ENCODE measurements at regions not wholly inside any gene's neighbourhood (a gene's known extent, or its start where the extent isn't known, plus 50 kb on each side); places are given as distances from the start of the nearest gene placed in this dataset.
"Not testable (repeated sequence)": the region's sequence is repeated elsewhere in the genome, so short reads cannot be mapped to it uniquely, and the experiment has no call there.

DNA sequence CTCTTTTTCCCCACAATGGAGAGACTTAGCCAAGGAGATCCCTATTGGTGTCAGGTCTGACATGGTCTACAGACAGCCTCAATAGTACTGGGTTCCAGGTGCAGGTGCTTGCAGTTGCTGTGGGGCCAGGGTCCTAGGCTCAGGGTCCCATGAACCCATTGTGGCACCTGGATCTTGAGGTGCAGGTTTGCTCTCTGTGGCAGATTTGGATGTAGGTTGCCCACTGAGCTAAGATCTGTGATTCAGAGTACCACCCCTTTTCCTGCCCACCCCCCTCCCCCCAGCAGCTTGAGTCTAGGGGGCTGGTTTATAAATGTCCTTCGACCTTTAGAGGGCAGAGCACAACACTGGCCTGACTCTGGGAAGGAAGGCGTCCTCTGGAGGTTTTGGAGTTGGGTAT is 147.0 kb downstream of the APIP start:
- H3K4me3 ChIP-seq (ENCODE audit: low read depth, low read length): no peak overlapping the region
- 81% methylated on average over 2 of the region's 2 CpGs for WGBS (ENCODE audit: insufficient coverage)
- no peaks in the 10 kb centered on the region for H3K36me3 ChIP-seq (ENCODE audit: control insufficient read depth, insufficient read depth, low read length)
- H3K4me1 ChIP-seq (ENCODE audit: control insufficient read depth, insufficient read depth, low read length): no peaks in the 10 kb centered on the region
- no peak for DNase-seq (ENCODE audit: low read depth in 4 of 6, low spot score in 6 of 6)
- no peaks in the 10 kb centered on the region for H3K9me3 ChIP-seq (ENCODE audit: control insufficient read depth, insufficient read depth, low read length)
- H3K27me3 ChIP-seq (ENCODE audit: control insufficient read depth, insufficient read depth, low read length): no peaks in the 10 kb centered on the region
- H3K27ac ChIP-seq (ENCODE audit: low read depth, low read length): no peak overlapping the region

DNA sequence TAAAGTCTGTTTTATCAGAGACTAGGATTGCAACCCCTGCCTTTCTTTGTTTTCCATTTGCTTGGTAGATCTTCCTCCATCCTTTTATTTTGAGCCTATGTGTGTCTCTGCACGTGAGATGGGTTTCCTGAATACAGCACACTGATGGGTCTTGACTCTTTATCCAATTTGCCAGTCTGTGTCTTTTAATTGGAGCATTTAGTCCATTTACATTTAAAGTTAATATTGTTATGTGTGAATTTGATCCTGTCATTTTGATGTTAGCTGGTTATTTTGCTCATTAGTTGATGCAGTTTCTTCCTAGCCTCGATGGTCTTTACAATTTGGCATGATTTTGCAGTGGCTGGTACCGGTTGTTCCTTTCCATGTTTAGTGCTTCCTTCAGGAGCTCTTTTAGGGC is 141.7 kb downstream of the EHF start:
- DNase-seq (ENCODE audit: low read depth in 4 of 6, low spot score in 6 of 6); H3K36me3 ChIP-seq (ENCODE audit: control insufficient read depth, insufficient read depth, low read length); H3K9me3 ChIP-seq (ENCODE audit: control insufficient read depth, insufficient read depth, low read length); H3K4me1 ChIP-seq (ENCODE audit: control insufficient read depth, insufficient read depth, low read length); H3K27me3 ChIP-seq (ENCODE audit: control insufficient read depth, insufficient read depth, low read length); H3K4me3 ChIP-seq (ENCODE audit: low read depth, low read length); H3K27ac ChIP-seq (ENCODE audit: low read depth, low read length): not testable (repeated sequence)
- WGBS (ENCODE audit: insufficient coverage): no CpG with 5 or more reads among the region's 3 CpGs

DNA sequence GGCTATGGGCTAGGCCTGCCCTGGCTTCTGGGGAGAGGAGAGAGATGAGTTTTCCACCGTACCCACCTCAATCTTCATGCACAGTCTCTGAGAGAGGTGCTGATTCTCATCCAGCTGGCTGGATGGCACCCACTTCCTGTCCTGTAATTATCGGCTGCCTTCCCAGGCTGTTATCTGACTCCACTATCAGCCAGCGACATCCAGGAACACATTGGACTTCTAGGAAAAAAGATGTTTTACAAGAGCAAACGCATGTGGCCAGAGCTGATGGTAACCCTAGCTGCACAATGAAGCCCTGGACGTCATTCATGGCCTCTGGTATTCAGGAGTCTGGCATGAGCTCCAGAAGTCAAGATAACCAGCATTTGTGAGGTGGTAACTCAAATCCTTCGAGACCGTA is 137.4 kb downstream of the EHF start:
- H3K36me3 ChIP-seq (ENCODE audit: control insufficient read depth, insufficient read depth, low read length): no peaks in the 10 kb centered on the region
- no peak for DNase-seq (ENCODE audit: low read depth in 4 of 6, low spot score in 6 of 6)
- no peak overlapping the region for H3K4me3 ChIP-seq (ENCODE audit: low read depth, low read length)
- no peak overlapping the region for H3K27ac ChIP-seq (ENCODE audit: low read depth, low read length)
- H3K9me3 ChIP-seq (ENCODE audit: control insufficient read depth, insufficient read depth, low read length): no peaks in the 10 kb centered on the region
- H3K4me1 ChIP-seq (ENCODE audit: control insufficient read depth, insufficient read depth, low read length): no peaks in the 10 kb centered on the region
- WGBS (ENCODE audit: insufficient coverage): 85% methylated on average over 4 of the region's 7 CpGs
- no peaks in the 10 kb centered on the region for H3K27me3 ChIP-seq (ENCODE audit: control insufficient read depth, insufficient read depth, low read length)

DNA sequence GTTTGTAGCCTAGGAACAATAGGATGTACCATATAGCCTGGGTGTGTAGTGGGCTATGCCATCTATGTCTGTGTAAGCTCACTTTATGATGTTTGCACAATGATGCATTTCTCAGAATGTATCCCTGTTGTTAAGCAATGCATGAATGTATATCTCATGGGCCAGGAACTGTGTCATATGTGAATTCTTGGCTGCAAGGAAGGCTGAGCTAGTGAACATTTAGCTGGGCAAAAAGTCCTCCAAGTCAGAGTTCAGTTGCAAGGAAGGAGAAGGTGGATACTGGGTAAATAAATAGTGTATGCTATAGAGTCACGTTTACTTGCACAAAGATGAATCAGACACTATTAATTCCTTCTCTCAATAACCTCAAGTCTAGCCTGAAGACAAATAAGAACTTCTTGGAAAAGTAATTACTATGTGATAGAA is 136.1 kb downstream of the EHF start:
- Histone ChIP-seq H3K27me3 (ENCODE audit: control insufficient read depth, insufficient read depth, low read length) (no peaks in the 10 kb centered on the region), H3K9me3 (ENCODE audit: control insufficient read depth, insufficient read depth, low read length) (no peaks in the 10 kb centered on the region), H3K27ac (ENCODE audit: low read depth, low read length) (no peak overlapping the region), H3K4me1 (ENCODE audit: control insufficient read depth, insufficient read depth, low read length) (no peaks in the 10 kb centered on the region), H3K4me3 (ENCODE audit: low read depth, low read length) (no peak overlapping the region), H3K36me3 (ENCODE audit: control insufficient read depth, insufficient read depth, low read length) (no peaks in the 10 kb centered on the region)
- DNase-seq (ENCODE audit: low read depth in 4 of 6, low spot score in 6 of 6): no peak
- WGBS (ENCODE audit: insufficient coverage): no CpG with 5 or more reads among the region's 1 CpG

DNA sequence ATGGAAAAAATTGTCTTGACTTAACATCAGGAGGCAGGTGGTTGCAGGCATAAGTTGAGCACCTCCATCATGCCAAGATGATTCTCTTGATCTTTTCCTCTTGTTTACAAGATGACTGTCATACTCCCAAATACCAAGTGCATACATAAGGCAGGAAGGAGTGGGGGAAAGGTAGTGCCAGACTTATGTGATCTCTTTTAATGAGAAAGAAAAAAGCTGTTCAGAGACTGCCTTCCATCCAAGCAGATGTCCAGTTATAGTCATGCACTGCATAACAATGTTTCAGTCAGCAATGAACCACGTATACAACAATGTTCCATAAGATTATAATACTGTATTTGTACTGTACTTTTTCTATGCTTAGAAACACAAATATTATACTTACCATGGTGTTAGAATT is 135.7 kb downstream of the EHF start:
- no peaks in the 10 kb centered on the region for H3K4me1 ChIP-seq (ENCODE audit: control insufficient read depth, insufficient read depth, low read length)
- no peak for DNase-seq (ENCODE audit: low read depth in 4 of 6, low spot score in 6 of 6)

DNA sequence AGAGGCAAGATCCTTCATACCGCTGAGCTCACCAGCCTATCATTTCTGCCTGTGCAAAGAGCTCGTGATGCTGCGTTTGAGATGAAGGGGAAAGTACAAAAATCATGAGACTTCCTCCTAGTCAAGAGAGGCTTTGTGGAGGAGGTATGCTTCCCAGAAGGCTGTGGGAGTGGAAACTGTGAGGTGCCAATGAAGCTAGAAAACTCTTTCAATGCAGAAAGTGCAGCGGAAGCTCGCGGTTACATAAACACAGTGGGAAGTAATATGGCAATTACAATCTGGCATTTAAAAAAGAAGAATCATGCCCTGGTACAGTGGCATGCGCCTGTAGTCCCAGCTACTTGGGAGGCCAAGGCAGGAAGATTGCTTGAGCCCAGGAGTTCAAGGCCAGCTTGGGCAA is 134.8 kb downstream of the EHF start:
- H3K36me3 ChIP-seq (ENCODE audit: control insufficient read depth, insufficient read depth, low read length): no peaks in the 10 kb centered on the region
- H3K4me3 ChIP-seq (ENCODE audit: low read depth, low read length): no peak overlapping the region
- H3K9me3 ChIP-seq (ENCODE audit: control insufficient read depth, insufficient read depth, low read length): no peaks in the 10 kb centered on the region
- WGBS (ENCODE audit: insufficient coverage): 87% methylated on average over 3 of the region's 7 CpGs
- no peak overlapping the region for H3K27ac ChIP-seq (ENCODE audit: low read depth, low read length)
- H3K4me1 ChIP-seq (ENCODE audit: control insufficient read depth, insufficient read depth, low read length): no peaks in the 10 kb centered on the region
- no peak for DNase-seq (ENCODE audit: low read depth in 4 of 6, low spot score in 6 of 6)
- H3K27me3 ChIP-seq (ENCODE audit: control insufficient read depth, insufficient read depth, low read length): no peaks in the 10 kb centered on the region

More for the DNA sequence above, 135.7 kb downstream of the EHF start:
- H3K9me3 ChIP-seq (ENCODE audit: control insufficient read depth, insufficient read depth, low read length): no peaks in the 10 kb centered on the region
- H3K36me3 ChIP-seq (ENCODE audit: control insufficient read depth, insufficient read depth, low read length): no peaks in the 10 kb centered on the region
- no CpG with 5 or more reads among the region's 1 CpG for WGBS (ENCODE audit: insufficient coverage)
- no peaks in the 10 kb centered on the region for H3K27me3 ChIP-seq (ENCODE audit: control insufficient read depth, insufficient read depth, low read length)
- H3K4me3 ChIP-seq (ENCODE audit: low read depth, low read length): no peak overlapping the region
- H3K27ac ChIP-seq (ENCODE audit: low read depth, low read length): no peak overlapping the region

DNA sequence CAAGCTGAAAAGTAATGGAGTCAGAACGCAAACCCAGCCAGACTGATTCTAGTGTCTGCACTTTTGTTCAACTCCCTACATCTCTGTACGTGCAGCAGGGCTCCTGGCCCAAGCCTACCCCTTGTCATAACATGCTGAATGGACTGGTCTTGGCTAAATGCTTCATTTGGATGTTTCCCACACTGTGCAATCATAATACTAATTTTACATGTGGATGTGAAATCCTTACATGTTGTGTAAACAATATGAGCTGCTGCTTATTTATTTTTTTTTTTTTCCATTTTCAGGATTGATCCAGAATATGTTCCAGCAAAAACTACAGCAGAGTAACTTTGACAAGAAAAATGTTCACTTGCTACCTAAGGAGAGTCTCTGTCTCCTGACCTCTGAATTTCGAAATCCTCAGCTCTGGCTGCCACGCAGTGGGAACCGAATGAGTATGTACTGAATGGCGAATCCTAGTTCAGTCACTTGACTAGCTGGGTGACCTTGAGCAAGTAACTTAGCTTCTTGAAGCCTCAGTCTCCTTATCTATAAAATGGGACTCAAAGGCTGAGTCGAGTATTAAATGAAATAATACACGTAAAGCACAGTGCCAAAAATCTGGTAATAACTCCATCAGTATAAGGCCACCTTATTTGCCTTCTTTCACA is 133.4 kb downstream of the EHF start:
- no peaks in the 10 kb centered on the region for H3K27me3 ChIP-seq (ENCODE audit: control insufficient read depth, insufficient read depth, low read length)
- H3K36me3 ChIP-seq (ENCODE audit: control insufficient read depth, insufficient read depth, low read length): no peaks in the 10 kb centered on the region
- no peak overlapping the region for H3K27ac ChIP-seq (ENCODE audit: low read depth, low read length)
- H3K4me1 ChIP-seq (ENCODE audit: control insufficient read depth, insufficient read depth, low read length): peaks cover 5% of the 10 kb centered on the region
- WGBS (ENCODE audit: insufficient coverage): 93% methylated on average over 4 of the region's 8 CpGs
- no peaks in the 10 kb centered on the region for H3K9me3 ChIP-seq (ENCODE audit: control insufficient read depth, insufficient read depth, low read length)
- DNase-seq (ENCODE audit: low read depth in 4 of 6, low spot score in 6 of 6): no peak
- H3K4me3 ChIP-seq (ENCODE audit: low read depth, low read length): no peak overlapping the region

DNA sequence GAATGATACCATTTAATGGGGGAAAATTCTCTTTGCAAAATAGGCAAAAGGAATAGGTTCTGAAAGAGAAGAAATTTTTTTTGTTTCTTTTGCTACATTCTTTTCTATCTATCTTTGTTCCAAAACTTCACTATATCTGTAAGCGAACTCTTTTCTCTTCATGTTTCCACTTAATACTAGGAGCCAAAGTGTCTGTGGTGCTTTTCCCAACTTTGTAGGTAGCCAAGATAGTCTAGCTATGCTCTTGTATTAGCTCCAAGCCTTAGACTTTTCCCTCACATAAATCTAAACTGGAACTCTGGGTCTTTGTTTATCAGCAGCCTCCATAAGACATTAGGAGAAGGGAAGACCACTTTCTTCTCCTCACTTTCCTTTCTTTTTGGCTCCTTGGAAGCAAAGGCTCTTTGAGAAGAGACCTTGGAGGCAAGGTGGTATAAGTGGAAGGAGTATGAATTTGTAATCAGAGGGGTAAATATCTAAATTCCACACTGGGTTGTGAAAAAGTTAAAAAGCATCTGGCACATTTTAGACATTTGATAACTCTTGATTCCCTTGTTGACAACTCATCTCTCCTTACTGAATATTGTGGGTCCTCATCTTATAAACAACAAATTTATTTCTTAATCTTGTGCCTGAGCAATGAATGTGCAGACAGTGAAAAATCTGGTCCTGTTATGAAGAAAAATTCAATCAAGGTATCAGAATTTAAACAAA is 130.0 kb downstream of the EHF start:
- Histone ChIP-seq H3K36me3 (ENCODE audit: control insufficient read depth, insufficient read depth, low read length) (no peaks in the 10 kb centered on the region), H3K4me3 (ENCODE audit: low read depth, low read length) (no peak overlapping the region), H3K27me3 (ENCODE audit: control insufficient read depth, insufficient read depth, low read length) (no peaks in the 10 kb centered on the region), H3K9me3 (ENCODE audit: control insufficient read depth, insufficient read depth, low read length) (no peaks in the 10 kb centered on the region), H3K4me1 (ENCODE audit: control insufficient read depth, insufficient read depth, low read length) (peaks cover 5% of the 10 kb centered on the region), H3K27ac (ENCODE audit: low read depth, low read length) (no peak overlapping the region)
- DNase-seq (ENCODE audit: low read depth in 4 of 6, low spot score in 6 of 6): no peak
- no CpG with 5 or more reads among the region's 1 CpG for WGBS (ENCODE audit: insufficient coverage)

DNA sequence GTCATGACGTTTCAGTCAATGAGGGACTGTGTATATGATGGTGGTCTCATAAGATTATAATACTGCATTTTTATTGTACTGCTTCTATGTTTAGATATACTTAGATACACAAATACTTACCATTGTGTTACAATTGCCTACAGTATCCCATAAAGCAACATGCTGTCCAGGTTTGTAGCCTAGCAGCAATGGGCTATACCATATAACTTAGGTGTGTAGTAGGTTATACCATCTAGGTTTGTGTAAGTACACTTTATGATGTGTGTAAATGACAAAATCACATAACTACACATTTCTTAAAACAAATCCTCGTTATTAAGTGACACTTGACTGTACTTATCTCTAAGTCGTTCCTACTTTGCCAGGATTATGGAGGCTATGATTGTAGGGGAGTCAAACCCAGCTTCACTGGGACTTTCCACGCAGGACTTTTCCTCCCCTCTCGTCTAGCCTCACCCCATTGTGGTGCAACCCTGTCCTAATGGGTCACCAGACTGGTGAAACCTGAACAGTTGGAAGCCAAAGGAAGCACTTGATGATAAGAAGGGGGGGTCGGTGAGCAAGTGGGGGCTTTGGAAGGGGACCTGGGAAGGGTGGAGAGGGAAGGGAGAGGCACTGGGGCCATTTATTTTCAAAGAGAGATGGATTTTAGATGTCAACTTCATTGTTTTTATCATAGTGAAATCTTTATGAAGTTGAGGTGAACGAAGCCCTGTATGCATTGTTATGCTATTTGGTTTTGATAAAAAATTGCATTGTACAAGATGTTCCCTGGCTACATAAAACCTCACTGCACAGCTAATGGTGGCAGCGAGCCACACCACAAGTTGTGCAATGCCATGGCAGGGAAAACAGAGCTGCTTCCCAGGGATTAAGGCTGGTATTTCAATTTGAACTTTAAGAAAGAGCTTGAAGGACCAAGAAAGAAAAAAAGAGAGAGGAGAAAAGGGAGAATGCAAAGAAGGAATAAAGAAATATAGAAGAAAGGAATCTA is 129.1 kb downstream of the EHF start:
- Histone ChIP-seq H3K27ac (ENCODE audit: low read depth, low read length) (no peak overlapping the region), H3K27me3 (ENCODE audit: control insufficient read depth, insufficient read depth, low read length) (no peaks in the 10 kb centered on the region), H3K4me3 (ENCODE audit: low read depth, low read length) (no peak overlapping the region), H3K9me3 (ENCODE audit: control insufficient read depth, insufficient read depth, low read length) (no peaks in the 10 kb centered on the region), H3K4me1 (ENCODE audit: control insufficient read depth, insufficient read depth, low read length) (peaks cover 7% of the 10 kb centered on the region), H3K36me3 (ENCODE audit: control insufficient read depth, insufficient read depth, low read length) (no peaks in the 10 kb centered on the region)
- DNase-seq (ENCODE audit: low read depth in 4 of 6, low spot score in 6 of 6): peak in 1 of 6 donors; percentile 27
- WGBS (ENCODE audit: insufficient coverage): 79% methylated on average over 3 of the region's 8 CpGs

Measured in spinal cord (tissue), 9 donors.